Astrocyte of the cerebellum (primary cell): ENCODE measurements at regions not wholly inside any gene's neighbourhood (a gene's known extent, or its start where the extent isn't known, plus 50 kb on each side); places are given as distances from the start of the nearest gene placed in this dataset.
"Not testable (repeated sequence)": the region's sequence is repeated elsewhere in the genome, so short reads cannot be mapped to it uniquely, and the experiment has no call there.

Experiments
- DNase-seq: peaks from one replicate; pipeline ENCODE4 v3.0.0-alpha.2; 2011; ENCODE audit warnings: low read depth
- H3K4me3 ChIP-seq: 2 replicates; pipeline ENCODE4 v1.5.1; 2011; ENCODE audit warnings: mild to moderate bottlenecking, low read depth, low read length, moderate library complexity
- in situ Hi-C: cut with HindIII; loops from 2 replicates; pipeline ENCODE4 v1.10.0; 2017; ENCODE audit warnings: low sequenced_read_pairs
- TF ChIP-seq, protein P1 (sequence below): IDR thresholded peaks from 2 replicates; pipeline ENCODE4 v1.5.1; 2012; ENCODE audit warnings: low read length, low read depth, moderate library complexity, mild to moderate bottlenecking; ENCODE audit errors: missing control alignments

DNA sequence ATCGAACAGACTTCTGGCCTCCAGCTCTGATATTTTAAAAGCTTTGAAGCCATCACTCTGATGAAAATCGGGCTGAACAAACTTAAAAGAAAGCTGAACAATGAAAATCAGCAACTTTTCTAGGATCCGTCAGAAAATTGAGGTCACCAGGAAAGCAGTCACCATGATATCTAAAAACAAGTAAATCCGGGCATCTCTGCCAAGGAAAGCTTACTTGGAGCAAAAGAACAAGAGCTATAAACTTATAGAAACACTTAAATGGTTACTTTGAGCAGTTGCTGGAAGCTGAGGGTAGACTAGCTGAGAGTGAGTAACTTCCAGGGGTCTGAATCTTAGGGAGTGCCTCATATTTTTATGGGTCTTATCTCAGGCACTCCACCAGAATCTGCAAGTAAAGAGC, 1043.0 kb upstream of the CDH18 start:
- no peak overlapping the region for H3K4me3 ChIP-seq
- DNase-seq = no peak
- in situ Hi-C loops = no loop called here
- TF ChIP-seq, protein P1, sequence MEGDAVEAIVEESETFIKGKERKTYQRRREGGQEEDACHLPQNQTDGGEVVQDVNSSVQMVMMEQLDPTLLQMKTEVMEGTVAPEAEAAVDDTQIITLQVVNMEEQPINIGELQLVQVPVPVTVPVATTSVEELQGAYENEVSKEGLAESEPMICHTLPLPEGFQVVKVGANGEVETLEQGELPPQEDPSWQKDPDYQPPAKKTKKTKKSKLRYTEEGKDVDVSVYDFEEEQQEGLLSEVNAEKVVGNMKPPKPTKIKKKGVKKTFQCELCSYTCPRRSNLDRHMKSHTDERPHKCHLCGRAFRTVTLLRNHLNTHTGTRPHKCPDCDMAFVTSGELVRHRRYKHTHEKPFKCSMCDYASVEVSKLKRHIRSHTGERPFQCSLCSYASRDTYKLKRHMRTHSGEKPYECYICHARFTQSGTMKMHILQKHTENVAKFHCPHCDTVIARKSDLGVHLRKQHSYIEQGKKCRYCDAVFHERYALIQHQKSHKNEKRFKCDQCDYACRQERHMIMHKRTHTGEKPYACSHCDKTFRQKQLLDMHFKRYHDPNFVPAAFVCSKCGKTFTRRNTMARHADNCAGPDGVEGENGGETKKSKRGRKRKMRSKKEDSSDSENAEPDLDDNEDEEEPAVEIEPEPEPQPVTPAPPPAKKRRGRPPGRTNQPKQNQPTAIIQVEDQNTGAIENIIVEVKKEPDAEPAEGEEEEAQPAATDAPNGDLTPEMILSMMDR = no peak

DNA sequence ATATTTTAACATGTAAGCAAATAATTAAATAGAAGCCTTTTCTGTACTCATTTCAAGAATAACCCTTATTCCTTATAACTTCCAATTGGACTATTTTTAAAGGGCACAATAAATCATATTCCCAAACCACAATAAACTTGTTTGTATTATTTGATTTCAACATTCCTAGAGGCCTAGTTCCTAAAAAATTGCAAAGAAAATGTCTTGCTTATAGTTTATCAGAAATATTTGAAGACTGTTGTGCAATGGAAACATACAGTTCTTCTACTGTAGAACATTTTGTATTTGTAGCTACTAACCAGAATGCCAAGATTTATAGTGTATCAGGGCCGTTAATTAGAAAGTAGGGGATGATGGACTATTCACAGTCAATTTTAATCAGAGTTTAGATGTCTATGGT, 1037.0 kb upstream of the CDH18 start:
- TF ChIP-seq, protein P1 = no peak
- no peak for DNase-seq
- H3K4me3 ChIP-seq = no peak overlapping the region
- in situ Hi-C loops = no loop called here

DNA sequence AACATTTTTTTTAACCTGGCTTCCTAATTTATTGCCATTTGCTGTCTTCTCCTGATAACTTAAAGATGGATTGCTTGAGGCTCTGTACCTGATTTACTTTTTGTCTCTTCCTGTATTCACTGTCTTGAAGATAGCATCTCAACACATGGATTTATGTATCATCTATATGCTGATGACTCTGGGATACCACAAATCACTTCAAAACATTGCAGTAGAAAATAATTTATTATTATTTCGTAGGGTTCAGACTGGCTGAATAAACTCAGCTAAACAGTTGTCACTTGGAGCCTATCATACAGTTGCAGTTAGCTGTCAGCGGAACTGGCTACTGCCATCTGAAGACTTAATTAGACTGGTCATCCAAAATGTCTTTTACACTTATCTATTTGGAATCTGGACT, 1025.2 kb upstream of the CDH18 start:
- no peak for DNase-seq
- in situ Hi-C loops = no loop called here
- H3K4me3 ChIP-seq = no peak overlapping the region
- TF ChIP-seq, protein P1 = no peak

DNA sequence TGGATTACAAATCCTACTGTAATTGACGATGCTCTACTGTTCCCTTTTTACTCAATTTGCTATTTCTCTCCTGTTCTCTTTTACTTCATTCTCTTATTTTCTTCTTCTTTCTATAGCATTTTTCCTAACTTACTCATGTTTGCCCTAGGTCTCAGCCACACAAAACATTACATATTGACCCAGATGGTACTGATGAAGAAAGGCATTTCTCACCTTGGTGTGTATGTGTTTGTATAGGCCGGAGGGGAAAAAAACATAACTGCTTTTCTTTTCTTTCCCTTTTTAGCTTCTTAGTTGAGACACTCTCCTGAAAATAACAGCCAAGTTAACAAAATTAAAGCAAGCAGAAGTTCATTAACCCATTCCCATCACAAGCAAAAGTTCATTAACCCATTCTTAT, 1019.8 kb upstream of the CDH18 start:
- in situ Hi-C loops = no loop called here
- no peak for DNase-seq
- TF ChIP-seq, protein P1 = no peak
- no peak overlapping the region for H3K4me3 ChIP-seq

DNA sequence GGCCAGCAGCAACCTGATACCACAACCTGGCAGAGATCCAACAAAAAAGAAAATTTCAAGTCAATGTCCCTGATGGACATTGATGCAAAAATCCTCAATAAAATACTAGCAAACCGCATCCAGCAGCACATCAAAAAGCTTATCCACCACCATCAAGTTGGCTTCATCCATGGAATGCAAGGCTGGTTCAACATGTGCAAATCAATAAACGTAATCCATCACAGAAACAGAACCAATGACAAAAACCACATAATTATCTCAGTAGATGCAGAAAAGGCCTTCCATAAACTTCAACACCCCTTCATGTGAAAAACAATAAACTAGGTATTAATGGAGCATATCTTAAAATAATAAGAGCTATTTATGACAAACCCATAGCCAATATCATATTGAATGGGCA, 1000.9 kb upstream of the CDH18 start:
- H3K4me3 ChIP-seq, DNase-seq, in situ Hi-C loops: not testable (repeated sequence)

DNA sequence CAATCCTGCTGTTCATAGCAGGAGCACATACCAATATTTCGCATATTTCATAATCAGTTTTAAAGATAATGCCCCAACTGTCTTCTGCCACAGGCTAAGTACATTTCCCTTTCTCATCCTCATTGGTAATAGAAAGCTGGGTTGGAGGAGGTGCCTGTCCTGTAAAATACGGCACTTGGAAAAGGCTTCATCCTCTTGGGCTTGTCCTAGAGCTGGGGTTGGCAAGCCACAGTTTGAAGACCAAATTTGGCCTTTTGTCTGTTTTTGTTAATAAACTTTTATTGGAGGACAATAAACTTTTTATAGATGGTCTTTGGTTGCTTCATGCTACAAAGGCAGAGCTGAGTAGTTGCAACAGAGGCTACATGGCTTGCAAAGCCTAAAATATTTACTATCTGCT, 997.8 kb upstream of the CDH18 start:
- in situ Hi-C loops = no loop called here
- TF ChIP-seq, protein P1 = no peak
- no peak overlapping the region for H3K4me3 ChIP-seq
- no peak for DNase-seq

DNA sequence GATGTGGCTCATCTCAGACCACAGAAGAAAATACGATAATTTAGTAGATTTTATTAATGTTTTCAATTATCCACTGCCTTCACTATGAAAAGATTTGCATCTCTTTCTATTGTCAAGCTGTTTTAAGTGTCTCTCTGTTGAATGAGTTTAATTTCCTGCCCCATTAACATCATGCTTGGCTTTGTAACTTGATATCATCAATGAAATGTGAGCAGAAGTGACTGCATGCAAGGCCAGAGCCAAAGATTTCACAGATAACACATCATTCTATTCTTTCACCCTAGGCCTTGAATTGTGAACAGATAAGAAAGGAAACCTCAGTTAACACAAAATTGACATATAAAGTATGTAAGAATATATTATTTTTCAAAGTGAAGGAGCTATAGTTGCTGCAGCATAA, 986.4 kb upstream of the CDH18 start:
- TF ChIP-seq, protein P1 = no peak
- in situ Hi-C loops = no loop called here
- H3K4me3 ChIP-seq = no peak overlapping the region
- no peak for DNase-seq
